OCI-LY3 (cell line): ENCODE measurements at regions not wholly inside any gene's neighbourhood (a gene's known extent, or its start where the extent isn't known, plus 50 kb on each side); places are given as distances from the start of the nearest gene placed in this dataset.

Source experiments
- CTCF ChIP-seq: fragments of 200-600, 300-600 bp; sonication (generic); IDR thresholded peaks from 2 replicates; pipeline ENCODE4 v1.5.1; 2014; ENCODE audit warnings: antibody characterized with exemption, low read length, low read depth
- EZH2phosphoT487 ChIP-seq: fragments of 200-600 bp; shearing (Covaris generic); IDR thresholded peaks from 2 replicates; pipeline ENCODE4 v1.6.1; 2018; ENCODE audit warnings: antibody characterized with exemption, mixed run types, low read depth

DNA sequence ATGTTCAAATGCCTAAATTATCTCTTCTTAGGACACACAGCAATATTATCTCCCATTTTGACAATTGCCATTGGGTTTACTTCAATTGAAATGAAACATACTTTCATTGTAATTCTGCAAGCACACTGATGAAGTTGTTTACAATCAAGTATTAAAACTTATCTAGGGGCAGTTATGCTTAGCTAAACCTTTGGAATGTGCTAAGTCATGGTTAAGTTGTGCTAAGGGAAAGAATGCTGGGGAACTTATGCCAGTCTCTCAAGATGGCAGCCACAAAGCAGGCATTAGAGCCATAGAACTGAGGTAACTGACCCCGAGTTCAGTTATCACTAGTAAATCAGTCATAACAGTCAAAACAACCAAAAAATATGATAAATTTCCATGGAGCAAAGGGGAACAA lies 59.1 kb upstream of the NT5E start:
- TF ChIP-seq CTCF (no peak), EZH2phosphoT487 (no peak)
